IMR-90 (cell line): ENCODE measurements at regions not wholly inside any gene's neighbourhood (a gene's known extent, or its start where the extent isn't known, plus 50 kb on each side); places are given as distances from the start of the nearest gene placed in this dataset.
"Not testable (repeated sequence)": the region's sequence is repeated elsewhere in the genome, so short reads cannot be mapped to it uniquely, and the experiment has no call there.

Experiments used
- ATAC-seq: fragments of 200-7000 bp; cut with Tn5 transposase; 2 replicates; pipeline ENCODE4 v1.9.1; 2020; ENCODE audit warnings: low read depth, mild to moderate bottlenecking, moderate library complexity
- BruUV-seq: library from RNA; stranded (reverse); fragments of 400-500 nt; replicated peaks from 2 replicates; lab custom pipeline; 2021; lab: Mats Ljungman, UMichigan
- CTCF ChIA-PET: fragments of 300-600 bp; formaldehyde crosslinking; extraction: SDS; loops from one replicate; lab custom pipeline; 2021; ENCODE audit warnings: antibody characterized with exemption; lab: Yijun Ruan, JAX
- POLR2A ChIA-PET: fragments of 300-600 bp; sonication (Branson Sonifier 250); formaldehyde crosslinking; loops from one replicate; lab custom pipeline; 2022; ENCODE audit warnings: antibody characterized with exemption; ENCODE audit not compliant: unreplicated experiment; lab: Charles Lee
- DNase-seq: peaks from one replicate; pipeline ENCODE4 v3.0.0; 2013
- H2AFZ ChIP-seq: replicated peaks from 2 replicates; pipeline ENCODE3; 2013; ENCODE audit warnings: low read length, mild to moderate bottlenecking; ENCODE audit not compliant: poor library complexity
- H2AK5ac ChIP-seq: 2 replicates; pipeline ENCODE4 v1.6.1; 2013; ENCODE audit warnings: low read depth, low read length, inconsistent platforms
- H2AK9ac ChIP-seq: replicated peaks from 2 replicates; pipeline ENCODE3; 2013; ENCODE audit warnings: mild to moderate bottlenecking, low read depth, low read length, moderate library complexity; ENCODE audit not compliant: poor library complexity
- H2BK120ac ChIP-seq: 2 replicates; pipeline ENCODE4 v1.6.1; 2013; ENCODE audit warnings: low read depth, low read length, inconsistent platforms
- H2BK15ac ChIP-seq: 3 replicates; pipeline ENCODE4 v1.6.1; 2013; ENCODE audit warnings: low read depth, low read length, inconsistent platforms
- H2BK20ac ChIP-seq: 2 replicates; pipeline ENCODE4 v1.6.1; 2013; ENCODE audit warnings: low read depth, mild to moderate bottlenecking, inconsistent platforms, low read length, moderate library complexity
- H2BK5ac ChIP-seq: 2 replicates; pipeline ENCODE4 v1.6.1; 2013; ENCODE audit warnings: mild to moderate bottlenecking, low read depth, low read length, inconsistent platforms; ENCODE audit not compliant: poor library complexity, severe bottlenecking
- H3K14ac ChIP-seq: replicated peaks from 2 replicates; pipeline ENCODE4 v1.6.1; 2013; ENCODE audit warnings: low read depth, low read length, inconsistent platforms
- H3K18ac ChIP-seq: 2 replicates; pipeline ENCODE4 v1.6.1; 2013; ENCODE audit warnings: low read depth, low read length, control low read depth
- H3K23ac ChIP-seq: 2 replicates; pipeline ENCODE4 v1.6.1; 2013; ENCODE audit warnings: low read depth, low read length, inconsistent platforms
- H3K27ac ChIP-seq: 2 replicates; pipeline ENCODE4 v1.5.1; 2013; ENCODE audit warnings: mild to moderate bottlenecking, control low read depth, low read length; ENCODE audit not compliant: insufficient read depth
- H3K27me3 ChIP-seq: 2 replicates; pipeline ENCODE4 v1.6.1; 2013; ENCODE audit warnings: low read length; ENCODE audit not compliant: control insufficient read depth, insufficient read depth
- H3K36me3 ChIP-seq: 2 replicates; pipeline ENCODE4 v1.6.1; 2013; ENCODE audit warnings: low read length, mixed read lengths; ENCODE audit not compliant: control insufficient read depth, insufficient read depth
- H3K4ac ChIP-seq: 2 replicates; pipeline ENCODE4 v1.6.1; 2013; ENCODE audit warnings: low read depth, low read length, inconsistent platforms
- H3K4me1 ChIP-seq: 2 replicates; pipeline ENCODE4 v1.6.1; 2013; ENCODE audit warnings: low read length, mixed read lengths; ENCODE audit not compliant: control insufficient read depth, insufficient read depth
- H3K4me2 ChIP-seq: 2 replicates; pipeline ENCODE4 v1.6.1; 2013; ENCODE audit warnings: low read depth, mild to moderate bottlenecking, control low read depth, low read length, moderate library complexity
- H3K4me3 ChIP-seq: 2 replicates; pipeline ENCODE4 v1.5.1; 2013; ENCODE audit warnings: low read depth, mild to moderate bottlenecking, control low read depth, low read length, moderate library complexity; ENCODE audit not compliant: insufficient read depth
- H3K56ac ChIP-seq: 2 replicates; pipeline ENCODE4 v1.6.1; 2013; ENCODE audit warnings: low read length, inconsistent platforms; ENCODE audit not compliant: insufficient read depth; ENCODE audit errors: extremely low read depth
- H3K79me1 ChIP-seq, 2 experiments: 2 replicates each; pipeline ENCODE4 v1.6.1; 2013; ENCODE audit warnings: low read length in 2 of 2, inconsistent platforms in 1 of 2, low read depth in 1 of 2
- H3K9ac ChIP-seq: 2 replicates; pipeline ENCODE4 v1.6.1; 2013; ENCODE audit warnings: low read depth, low read length, control low read depth
- H3K9me1 ChIP-seq: 2 replicates; pipeline ENCODE4 v1.6.1; 2013; ENCODE audit warnings: low read length, inconsistent platforms; ENCODE audit not compliant: insufficient read depth
- H3K9me3 ChIP-seq: 2 replicates; pipeline ENCODE4 v1.6.1; 2013; ENCODE audit warnings: low read length; ENCODE audit not compliant: control insufficient read depth, insufficient read depth
- H4K20me1 ChIP-seq: 2 replicates; pipeline ENCODE4 v1.6.1; 2013; ENCODE audit warnings: low read length, inconsistent platforms; ENCODE audit not compliant: insufficient read depth
- H4K5ac ChIP-seq: 2 replicates; pipeline ENCODE4 v1.6.1; 2013; ENCODE audit warnings: mild to moderate bottlenecking, low read depth, low read length, control low read depth
- H4K8ac ChIP-seq, 2 experiments: 2 replicates each; pipeline ENCODE4 v1.6.1; 2013; ENCODE audit warnings: low read depth in 2 of 2, low read length in 2 of 2, control low read depth in 1 of 2, inconsistent platforms in 1 of 2
- H4K91ac ChIP-seq: 2 replicates; pipeline ENCODE4 v1.6.1; 2013; ENCODE audit warnings: low read depth, low read length, inconsistent platforms; ENCODE audit not compliant: insufficient read depth
- WGBS, 2 experiments: methylation state at CpG; one replicate each; pipeline versions ENCODE4 v1.1.5 to v1.1.7; 2013; ENCODE audit warnings: missing lambda C conversion rate in 2 of 2; ENCODE audit not compliant: insufficient read length in 1 of 2; ENCODE audit errors: extremely low coverage in 2 of 2; 5-methylcytosine and 5-hydroxymethylcytosine counted together
- dilution Hi-C: fragments of 300-500 bp; cut with HindIII; formaldehyde crosslinking; loops from one replicate; pipeline ENCODE4 v1.14.3; 2018; ENCODE audit warnings: low sequenced_read_pairs; ENCODE audit not compliant: unreplicated experiment
- in situ Hi-C: fragments of 300-500 bp; cut with MboI; formaldehyde crosslinking; loops from 3 replicates; pipeline ENCODE4 v1.14.3; 2019; ENCODE audit warnings: low sequenced_read_pairs, inconsistent platforms, mixed read lengths
- intact Hi-C: fragments of 100-400 bp; cut with micrococcal nuclease; formaldehyde crosslinking; loops from 2 replicates; pipeline ENCODE4 v1.10.0; 2022

DNA sequence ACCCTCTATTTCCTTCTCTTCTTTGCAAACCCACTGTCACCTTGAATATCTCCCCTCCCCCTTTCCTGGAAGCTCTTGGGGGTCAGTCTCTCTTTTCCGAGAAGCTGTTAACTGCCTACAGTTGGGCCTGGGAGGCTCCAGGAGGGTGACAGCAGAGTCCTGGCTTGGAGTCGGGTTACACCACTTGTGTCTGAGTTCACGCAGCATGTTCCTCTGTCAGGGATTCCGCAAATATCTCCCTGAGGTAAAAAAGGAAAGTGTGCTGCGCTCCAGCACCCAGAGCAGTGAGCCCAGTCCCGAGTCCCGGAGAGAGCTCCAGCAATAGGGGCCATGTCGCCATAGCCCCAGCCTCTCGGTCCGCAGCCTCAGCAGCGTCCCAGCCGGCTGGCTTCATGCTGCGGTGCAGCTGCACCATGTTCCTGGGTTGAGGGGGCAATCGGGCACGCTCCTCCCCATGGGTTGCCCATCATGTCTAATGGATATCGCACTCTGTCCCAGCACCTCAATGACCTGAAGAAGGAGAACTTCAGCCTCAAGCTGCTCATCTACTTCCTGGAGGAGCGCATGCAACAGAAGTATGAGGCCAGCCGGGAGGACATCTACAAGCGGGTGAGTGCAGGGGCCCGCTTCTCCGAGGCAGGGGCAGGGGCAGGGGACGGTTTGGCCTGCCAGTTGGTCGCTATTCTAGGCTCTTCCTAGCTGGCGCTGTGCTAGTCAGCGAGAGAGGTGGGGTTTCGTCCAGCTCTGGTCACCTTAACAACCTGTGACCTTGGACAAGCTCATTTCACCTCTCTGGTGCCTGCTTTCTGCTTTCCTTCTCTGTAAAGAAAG is 101.3 kb upstream of the SEC22B start:
- H4K5ac ChIP-seq, H2AK9ac ChIP-seq, H2BK20ac ChIP-seq, ATAC-seq, H4K20me1 ChIP-seq, H2AK5ac ChIP-seq, H4K8ac ChIP-seq, dilution Hi-C loops, H3K23ac ChIP-seq, H2BK15ac ChIP-seq, H2AFZ ChIP-seq, H2BK5ac ChIP-seq, H3K27ac ChIP-seq, BruUV-seq, H3K9me1 ChIP-seq, H3K4me2 ChIP-seq, H3K79me1 ChIP-seq, H3K18ac ChIP-seq, H2BK120ac ChIP-seq, in situ Hi-C loops, H3K14ac ChIP-seq, H3K4me3 ChIP-seq, H4K91ac ChIP-seq, H3K27me3 ChIP-seq, H3K4me1 ChIP-seq, H3K56ac ChIP-seq, H3K36me3 ChIP-seq, H3K9me3 ChIP-seq, H3K4ac ChIP-seq, DNase-seq, intact Hi-C loops, H3K9ac ChIP-seq, CTCF ChIA-PET, POLR2A ChIA-PET: not testable (repeated sequence)
- no CpG with 5 or more reads among the region's 26 CpGs for WGBS, 2 experiments

DNA sequence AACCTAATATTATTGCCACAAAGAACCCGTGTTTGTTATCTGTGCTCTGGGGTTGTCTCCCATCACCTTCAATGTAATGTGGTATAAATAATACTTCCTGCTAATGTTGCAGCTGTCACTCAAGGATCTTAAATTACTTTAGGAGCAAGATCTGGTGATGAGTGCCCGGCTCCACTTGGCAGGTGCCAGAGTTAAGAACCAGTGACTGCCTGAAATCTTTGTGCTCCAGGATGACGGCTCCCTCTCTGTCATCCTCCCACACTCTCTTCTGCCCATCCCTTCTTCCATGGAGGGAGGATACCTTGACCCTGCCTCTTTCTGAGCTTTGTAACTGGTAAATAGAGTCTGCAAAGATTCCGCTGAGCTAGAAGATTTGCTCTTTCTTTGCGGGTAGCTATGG is 100.4 kb upstream of the SEC22B start:
- no CpG with 5 or more reads among the region's 5 CpGs for WGBS, 2 experiments
- H2AK9ac ChIP-seq, result not testable (repeated sequence)

More for the DNA sequence above, 100.4 kb upstream of the SEC22B start:
- H4K91ac ChIP-seq, ATAC-seq, dilution Hi-C loops, H3K18ac ChIP-seq, H3K9me3 ChIP-seq, H3K14ac ChIP-seq, H2BK15ac ChIP-seq, H4K20me1 ChIP-seq, H2BK120ac ChIP-seq, H3K4ac ChIP-seq, H3K4me3 ChIP-seq, H2AK5ac ChIP-seq, H3K9ac ChIP-seq, H2BK20ac ChIP-seq, BruUV-seq, H3K9me1 ChIP-seq, H2BK5ac ChIP-seq, in situ Hi-C loops, DNase-seq, H3K4me2 ChIP-seq, H3K23ac ChIP-seq, H3K56ac ChIP-seq, CTCF ChIA-PET, H4K8ac ChIP-seq, H4K5ac ChIP-seq, H3K27me3 ChIP-seq, H3K36me3 ChIP-seq, H3K4me1 ChIP-seq, intact Hi-C loops, H3K79me1 ChIP-seq, H3K27ac ChIP-seq, H2AFZ ChIP-seq, POLR2A ChIA-PET: not testable (repeated sequence)
